ENCODE measurements at regions not wholly inside any gene's neighbourhood (a gene's known extent, or its start where the extent isn't known, plus 50 kb on each side); places are given as distances from the start of the nearest gene placed in this dataset.

GRCh38 chr16:73529303-73530012 is 481.5 kb upstream of the ZFHX3 start:
- no peak for ATAC-seq

DNA sequence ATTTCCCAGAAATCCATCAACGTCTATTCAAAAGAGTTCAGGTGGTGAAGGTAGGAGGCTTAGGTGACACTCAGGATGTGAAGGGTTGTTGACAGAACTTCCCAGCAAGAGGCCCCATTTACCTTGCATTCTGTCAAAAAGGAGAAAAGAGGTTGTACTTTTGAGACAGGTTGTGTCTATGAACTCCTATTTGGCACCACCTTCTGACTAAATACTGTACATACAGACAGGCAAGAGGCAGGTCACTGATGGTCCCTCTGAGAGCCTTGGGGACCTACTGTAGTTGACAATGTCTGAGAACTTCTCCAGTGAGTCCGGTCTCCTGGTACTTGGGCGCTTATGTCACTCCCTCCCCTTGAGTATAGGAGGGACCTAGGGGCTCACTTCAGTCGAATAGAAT is 479.3 kb upstream of the ZFHX3 start:
- TF ChIP-seq TCF4 (CRISPR knock-in tag; IDR thresholded peaks at IDR 0.05; ENCODE audit: borderline replicate concordance): no peak
- no peak for TF ChIP-seq POU6F1 (CRISPR knock-in tag; IDR thresholded peaks at IDR 0.05; ENCODE audit: borderline replicate concordance, low read depth)
- TF ChIP-seq, protein P1, sequence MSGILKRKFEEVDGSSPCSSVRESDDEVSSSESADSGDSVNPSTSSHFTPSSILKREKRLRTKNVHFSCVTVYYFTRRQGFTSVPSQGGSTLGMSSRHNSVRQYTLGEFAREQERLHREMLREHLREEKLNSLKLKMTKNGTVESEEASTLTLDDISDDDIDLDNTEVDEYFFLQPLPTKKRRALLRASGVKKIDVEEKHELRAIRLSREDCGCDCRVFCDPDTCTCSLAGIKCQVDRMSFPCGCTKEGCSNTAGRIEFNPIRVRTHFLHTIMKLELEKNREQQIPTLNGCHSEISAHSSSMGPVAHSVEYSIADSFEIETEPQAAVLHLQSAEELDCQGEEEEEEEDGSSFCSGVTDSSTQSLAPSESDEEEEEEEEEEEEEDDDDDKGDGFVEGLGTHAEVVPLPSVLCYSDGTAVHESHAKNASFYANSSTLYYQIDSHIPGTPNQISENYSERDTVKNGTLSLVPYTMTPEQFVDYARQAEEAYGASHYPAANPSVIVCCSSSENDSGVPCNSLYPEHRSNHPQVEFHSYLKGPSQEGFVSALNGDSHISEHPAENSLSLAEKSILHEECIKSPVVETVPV (CRISPR knock-in tag; IDR thresholded peaks at IDR 0.05): no peak
- TF ChIP-seq PPARA (CRISPR knock-in tag; IDR thresholded peaks at IDR 0.05; ENCODE audit: borderline replicate concordance): no peak
- no peak for TF ChIP-seq ZC3H10 (CRISPR knock-in tag; IDR thresholded peaks at IDR 0.05)
- TF ChIP-seq RARB (CRISPR knock-in tag; IDR thresholded peaks at IDR 0.05): no peak
- TF ChIP-seq, protein P2, sequence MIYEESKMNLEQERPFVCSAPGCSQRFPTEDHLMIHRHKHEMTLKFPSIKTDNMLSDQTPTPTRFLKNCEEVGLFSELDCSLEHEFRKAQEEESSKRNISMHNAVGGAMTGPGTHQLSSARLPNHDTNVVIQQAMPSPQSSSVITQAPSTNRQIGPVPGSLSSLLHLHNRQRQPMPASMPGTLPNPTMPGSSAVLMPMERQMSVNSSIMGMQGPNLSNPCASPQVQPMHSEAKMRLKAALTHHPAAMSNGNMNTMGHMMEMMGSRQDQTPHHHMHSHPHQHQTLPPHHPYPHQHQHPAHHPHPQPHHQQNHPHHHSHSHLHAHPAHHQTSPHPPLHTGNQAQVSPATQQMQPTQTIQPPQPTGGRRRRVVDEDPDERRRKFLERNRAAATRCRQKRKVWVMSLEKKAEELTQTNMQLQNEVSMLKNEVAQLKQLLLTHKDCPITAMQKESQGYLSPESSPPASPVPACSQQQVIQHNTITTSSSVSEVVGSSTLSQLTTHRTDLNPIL (CRISPR knock-in tag; IDR thresholded peaks at IDR 0.05; ENCODE audit: low read depth): no peak
- TF ChIP-seq, protein P3, sequence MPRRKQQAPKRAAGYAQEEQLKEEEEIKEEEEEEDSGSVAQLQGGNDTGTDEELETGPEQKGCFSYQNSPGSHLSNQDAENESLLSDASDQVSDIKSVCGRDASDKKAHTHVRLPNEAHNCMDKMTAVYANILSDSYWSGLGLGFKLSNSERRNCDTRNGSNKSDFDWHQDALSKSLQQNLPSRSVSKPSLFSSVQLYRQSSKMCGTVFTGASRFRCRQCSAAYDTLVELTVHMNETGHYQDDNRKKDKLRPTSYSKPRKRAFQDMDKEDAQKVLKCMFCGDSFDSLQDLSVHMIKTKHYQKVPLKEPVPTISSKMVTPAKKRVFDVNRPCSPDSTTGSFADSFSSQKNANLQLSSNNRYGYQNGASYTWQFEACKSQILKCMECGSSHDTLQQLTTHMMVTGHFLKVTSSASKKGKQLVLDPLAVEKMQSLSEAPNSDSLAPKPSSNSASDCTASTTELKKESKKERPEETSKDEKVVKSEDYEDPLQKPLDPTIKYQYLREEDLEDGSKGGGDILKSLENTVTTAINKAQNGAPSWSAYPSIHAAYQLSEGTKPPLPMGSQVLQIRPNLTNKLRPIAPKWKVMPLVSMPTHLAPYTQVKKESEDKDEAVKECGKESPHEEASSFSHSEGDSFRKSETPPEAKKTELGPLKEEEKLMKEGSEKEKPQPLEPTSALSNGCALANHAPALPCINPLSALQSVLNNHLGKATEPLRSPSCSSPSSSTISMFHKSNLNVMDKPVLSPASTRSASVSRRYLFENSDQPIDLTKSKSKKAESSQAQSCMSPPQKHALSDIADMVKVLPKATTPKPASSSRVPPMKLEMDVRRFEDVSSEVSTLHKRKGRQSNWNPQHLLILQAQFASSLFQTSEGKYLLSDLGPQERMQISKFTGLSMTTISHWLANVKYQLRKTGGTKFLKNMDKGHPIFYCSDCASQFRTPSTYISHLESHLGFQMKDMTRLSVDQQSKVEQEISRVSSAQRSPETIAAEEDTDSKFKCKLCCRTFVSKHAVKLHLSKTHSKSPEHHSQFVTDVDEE (CRISPR knock-in tag; IDR thresholded peaks at IDR 0.05): no peak
- no peak for ATAC-seq

More at GRCh38 chr16:73529303-73530012, 481.5 kb upstream of the ZFHX3 start:
- TF ChIP-seq ZNF8 (CRISPR knock-in tag; IDR thresholded peaks at IDR 0.05) (no peak), ZC3H10 (CRISPR knock-in tag; IDR thresholded peaks at IDR 0.05) (no peak), ZNF565 (CRISPR knock-in tag; conservative IDR thresholded peaks at IDR 0.05; ENCODE audit: low read depth) (no peak), CSDC2 (CRISPR knock-in tag; IDR thresholded peaks at IDR 0.05) (no peak), PATZ1 (CRISPR knock-in tag; IDR thresholded peaks at IDR 0.05; ENCODE audit: borderline replicate concordance) (no peak), TOX (CRISPR knock-in tag; IDR thresholded peaks at IDR 0.05; ENCODE audit: borderline replicate concordance) (no peak), ESRRG (CRISPR knock-in tag; IDR thresholded peaks at IDR 0.05) (no peak), OSR1 (CRISPR knock-in tag; IDR thresholded peaks at IDR 0.05) (no peak), RARB (CRISPR knock-in tag; IDR thresholded peaks at IDR 0.05) (no peak), ZFP30 (CRISPR knock-in tag; IDR thresholded peaks at IDR 0.05) (no peak), PPARA (CRISPR knock-in tag; IDR thresholded peaks at IDR 0.05; ENCODE audit: borderline replicate concordance) (no peak), ZNF70 (CRISPR knock-in tag; IDR thresholded peaks at IDR 0.05) (no peak), ZFP3 (CRISPR knock-in tag; IDR thresholded peaks at IDR 0.05) (no peak)
- TF ChIP-seq, protein P2 (CRISPR knock-in tag; IDR thresholded peaks at IDR 0.05; ENCODE audit: low read depth): no peak
- TF ChIP-seq, protein P3 (CRISPR knock-in tag; IDR thresholded peaks at IDR 0.05): no peak
- TF ChIP-seq, protein P1 (CRISPR knock-in tag; IDR thresholded peaks at IDR 0.05): no peak

All from SK-N-SH treated with all-trans-retinoic acid at 6 μM for 48 hours (cell line).